ENCODE measurements at regions not wholly inside any gene's neighbourhood (a gene's known extent, or its start where the extent isn't known, plus 50 kb on each side); places are given as distances from the start of the nearest gene placed in this dataset.

DNA sequence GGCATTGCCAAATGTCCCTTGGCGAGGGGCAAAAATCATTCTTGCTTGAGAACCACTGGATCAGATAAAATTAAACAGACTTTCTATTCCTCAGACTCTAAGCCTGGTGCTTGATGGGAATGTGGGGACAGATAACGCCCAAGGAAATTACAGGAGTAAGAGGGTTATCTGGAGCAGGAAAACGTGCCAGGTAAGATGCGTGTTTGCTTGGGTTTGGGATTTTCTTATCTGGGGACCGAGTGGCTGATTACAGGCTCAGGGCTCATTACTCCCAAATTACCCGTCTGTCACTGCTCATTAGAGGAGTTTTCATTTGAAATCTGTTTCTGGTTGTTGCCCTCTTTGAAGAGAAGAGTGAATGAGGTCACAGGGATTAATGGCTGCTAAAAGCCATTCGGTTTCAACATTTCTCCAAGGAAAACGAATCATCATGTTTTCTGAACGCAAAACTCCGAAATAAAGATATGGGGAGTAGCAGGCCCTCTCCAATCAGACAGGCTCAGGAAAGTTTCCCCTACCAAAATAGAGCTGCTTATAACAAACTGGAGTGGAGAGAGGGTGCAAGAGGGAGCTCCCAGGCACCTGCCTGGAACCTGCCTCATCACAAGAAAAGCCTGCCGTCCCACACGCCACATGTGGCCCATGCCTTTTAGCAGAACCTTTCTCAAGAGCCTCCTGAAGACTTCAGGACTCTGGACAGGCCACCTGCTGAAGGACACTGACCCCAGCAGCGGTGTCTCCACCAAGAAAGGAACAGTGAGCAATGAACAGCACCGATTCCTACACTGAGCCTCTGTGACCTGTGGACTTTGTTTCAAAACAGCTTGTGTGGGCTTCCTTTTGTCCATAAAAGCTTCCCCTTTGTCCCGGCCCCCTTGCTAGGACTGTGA lies 136.4 kb downstream of the ICE1 start:
- TF ChIP-seq CTCF (IDR thresholded peaks at IDR 0.05; ENCODE audit: insufficient read depth, low read depth, low read length, missing control alignments): no peak
- H3K4me3 ChIP-seq (ENCODE audit: low read length): no peak overlapping the region
- no peak for DNase-seq (ENCODE audit: low read depth)

DNA sequence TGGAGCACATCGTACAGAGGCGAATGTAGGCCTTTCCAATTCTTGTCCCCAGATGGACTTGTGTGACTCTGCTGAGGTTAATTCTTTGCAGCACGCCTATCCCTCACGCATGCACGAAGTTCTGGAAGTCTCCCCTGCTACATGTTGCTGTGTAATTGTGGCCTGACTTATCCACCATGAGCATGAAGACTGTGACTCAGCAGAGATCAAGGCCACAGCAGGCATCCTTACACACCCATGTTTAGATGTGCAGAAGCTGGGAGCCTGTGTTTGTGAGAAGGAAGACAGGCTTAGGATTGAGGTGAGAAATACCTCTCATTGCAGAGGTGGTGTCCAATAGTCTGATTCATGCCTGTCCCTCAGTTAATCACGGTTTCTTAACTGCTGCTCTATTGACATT lies 135.6 kb downstream of the ICE1 start:
- TF ChIP-seq CTCF (IDR thresholded peaks at IDR 0.05; ENCODE audit: insufficient read depth, low read depth, low read length, missing control alignments): no peak
- no peak overlapping the region for H3K4me3 ChIP-seq (ENCODE audit: low read length)
- no peak for DNase-seq (ENCODE audit: low read depth)

GRCh38 chr5:5551499-5551898 lies 129.0 kb downstream of the ICE1 start:
- no peak for TF ChIP-seq CTCF (IDR thresholded peaks at IDR 0.05; ENCODE audit: insufficient read depth, low read depth, low read length, missing control alignments)
- no peak for DNase-seq (ENCODE audit: low read depth)

GRCh38 chr5:5546408-5546807 lies 123.9 kb downstream of the ICE1 start:
- TF ChIP-seq CTCF (IDR thresholded peaks at IDR 0.05; ENCODE audit: insufficient read depth, low read depth, low read length, missing control alignments): no peak
- no peak overlapping the region for H3K4me3 ChIP-seq (ENCODE audit: low read length)
- no peak for DNase-seq (ENCODE audit: low read depth)

More at GRCh38 chr5:5551499-5551898, 129.0 kb downstream of the ICE1 start:
- H3K4me3 ChIP-seq (ENCODE audit: low read length): no peak overlapping the region

DNA sequence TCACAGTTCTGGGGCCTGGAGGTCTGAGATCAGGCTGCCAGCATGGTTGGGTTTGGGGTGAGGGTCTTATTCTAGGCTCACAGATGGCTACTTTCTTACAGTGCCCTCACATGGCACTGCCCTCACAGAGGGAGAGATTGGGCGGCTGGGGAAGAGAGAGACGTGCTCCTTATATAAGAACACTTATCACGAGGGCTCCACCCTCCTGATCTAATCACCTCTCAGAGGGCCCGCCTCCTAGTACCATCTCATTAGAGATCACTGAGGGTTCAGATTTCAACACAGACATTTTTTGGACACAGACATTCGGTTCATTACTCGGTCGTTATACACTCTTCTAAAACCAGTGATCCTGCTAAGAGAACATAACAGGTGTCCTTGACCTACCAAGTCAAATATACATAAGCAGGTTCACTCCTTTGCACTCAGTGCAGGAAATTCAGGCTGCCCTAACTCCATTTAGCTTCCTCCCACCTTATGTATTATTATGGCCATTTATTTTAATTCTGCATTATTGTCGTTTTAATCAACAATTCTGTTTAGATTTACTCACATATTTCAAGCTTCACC lies 121.7 kb downstream of the ICE1 start:
- no peak for DNase-seq (ENCODE audit: low read depth)
- H3K4me3 ChIP-seq (ENCODE audit: low read length): no peak overlapping the region
- TF ChIP-seq CTCF (IDR thresholded peaks at IDR 0.05; ENCODE audit: insufficient read depth, low read depth, low read length, missing control alignments): no peak

DNA sequence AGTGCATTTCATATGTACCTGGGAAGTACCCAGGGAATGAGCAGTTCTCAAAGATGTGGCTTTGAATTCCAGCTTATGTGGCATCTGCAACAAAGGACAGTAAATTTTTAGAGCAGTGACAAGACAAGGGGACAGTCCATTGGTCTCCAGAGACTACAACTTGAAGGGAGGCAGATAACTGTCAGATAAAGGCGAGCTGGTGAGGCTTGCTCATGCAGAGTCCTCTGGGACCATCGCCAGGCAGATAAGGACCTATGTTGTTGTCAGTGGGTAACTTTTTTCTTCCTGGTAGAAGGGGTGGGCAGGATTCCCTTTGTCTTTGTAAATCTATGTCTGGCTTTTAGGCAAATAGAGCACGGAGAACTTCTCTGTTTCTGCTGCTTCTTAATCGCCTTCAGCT lies 120.2 kb downstream of the ICE1 start:
- H3K4me3 ChIP-seq (ENCODE audit: low read length): no peak overlapping the region
- no peak for TF ChIP-seq CTCF (IDR thresholded peaks at IDR 0.05; ENCODE audit: insufficient read depth, low read depth, low read length, missing control alignments)
- DNase-seq (ENCODE audit: low read depth): no peak
